ENCODE measurements at regions not wholly inside any gene's neighbourhood (a gene's known extent, or its start where the extent isn't known, plus 50 kb on each side); places are given as distances from the start of the nearest gene placed in this dataset.

- Histone ChIP-seq H3K18ac (ENCODE audit: low read depth in 1 of 2, low read length in 2 of 2) (no peak overlapping the region), H2BK5ac (ENCODE audit: low read depth, low read length, poor library complexity, severe bottlenecking) (no peak overlapping the region), H3K23ac (ENCODE audit: low read length in 2 of 2) (no peak overlapping the region), H3K4ac (ENCODE audit: low read depth in 1 of 2, low read length in 2 of 2) (no peak overlapping the region), H3K27ac (ENCODE audit: low read length, poor library complexity, severe bottlenecking) (no peak overlapping the region), H3K27me3 (ENCODE audit: control insufficient read depth in 1 of 2, insufficient read depth in 1 of 2, low read length in 2 of 2) (no peaks in the 10 kb centered on the region), H3K9me3 (ENCODE audit: control insufficient read depth, low read length) (no peaks in the 10 kb centered on the region), H3K79me1 (replicated peaks; ENCODE audit: low read length, poor library complexity, severe bottlenecking) (no peaks in the 10 kb centered on the region), H3K4me3 (ENCODE audit: insufficient read depth in 1 of 2, low read depth in 1 of 2, low read length in 2 of 2) (no peak overlapping the region), H2AK5ac (ENCODE audit: low read length, severe bottlenecking) (no peak overlapping the region), H2BK120ac (ENCODE audit: low read depth, low read length) (no peak overlapping the region), H3K4me1 (ENCODE audit: control insufficient read depth, insufficient read depth, low read depth, low read length) (no peaks in the 10 kb centered on the region), H3K36me3 (ENCODE audit: control insufficient read depth in 1 of 2, insufficient read depth in 2 of 2, low read depth in 1 of 2, low read length in 2 of 2) (no peaks in the 10 kb centered on the region), H3K4me2 (ENCODE audit: low read length, poor library complexity, severe bottlenecking) (no peak overlapping the region), H2AFZ (ENCODE audit: low read depth, low read length) (no peak overlapping the region), H4K8ac (ENCODE audit: low read length) (no peak overlapping the region), H2BK12ac (ENCODE audit: low read length in 2 of 2) (no peak overlapping the region), H3K9ac (ENCODE audit: low read length) (no peak overlapping the region), H2BK15ac (ENCODE audit: low read depth, poor library complexity, severe bottlenecking) (no peak overlapping the region), H3K14ac (ENCODE audit: low read length in 2 of 2) (no peak overlapping the region), H4K91ac (ENCODE audit: low read length) (no peak overlapping the region)
- DNase-seq: no peak
- 98% methylated on average over 3 of the region's 3 CpGs for WGBS
These were observed 68.5 kb upstream of the ANKRD1 start for GRCh38 chr10:90989378-90989777.

- H3K18ac ChIP-seq (ENCODE audit: low read depth in 1 of 2, low read length in 2 of 2): no peak overlapping the region
- no peak overlapping the region for H2BK120ac ChIP-seq (ENCODE audit: low read depth, low read length)
- H3K4me2 ChIP-seq (ENCODE audit: low read length, poor library complexity, severe bottlenecking): no peak overlapping the region
- WGBS: no CpG with 5 or more reads among the region's 2 CpGs
- H3K14ac ChIP-seq (ENCODE audit: low read length in 2 of 2): no peak overlapping the region
- no peak overlapping the region for H3K27ac ChIP-seq (ENCODE audit: low read length, poor library complexity, severe bottlenecking)
- H3K4me3 ChIP-seq (ENCODE audit: insufficient read depth in 1 of 2, low read depth in 1 of 2, low read length in 2 of 2): no peak overlapping the region
- no peak overlapping the region for H2BK15ac ChIP-seq (ENCODE audit: low read depth, poor library complexity, severe bottlenecking)
- H3K4ac ChIP-seq (ENCODE audit: low read depth in 1 of 2, low read length in 2 of 2): no peak overlapping the region
- H2AFZ ChIP-seq (ENCODE audit: low read depth, low read length): no peak overlapping the region
- no peaks in the 10 kb centered on the region for H3K27me3 ChIP-seq (ENCODE audit: control insufficient read depth in 1 of 2, insufficient read depth in 1 of 2, low read length in 2 of 2)
- DNase-seq: no peak
- H2BK12ac ChIP-seq (ENCODE audit: low read length in 2 of 2): no peak overlapping the region
- no peak overlapping the region for H4K91ac ChIP-seq (ENCODE audit: low read length)
- H4K8ac ChIP-seq (ENCODE audit: low read length): no peak overlapping the region
- H3K4me1 ChIP-seq (ENCODE audit: control insufficient read depth, insufficient read depth, low read depth, low read length): no peaks in the 10 kb centered on the region
- H3K36me3 ChIP-seq (ENCODE audit: control insufficient read depth in 1 of 2, insufficient read depth in 2 of 2, low read depth in 1 of 2, low read length in 2 of 2): no peaks in the 10 kb centered on the region
- no peaks in the 10 kb centered on the region for H3K9me3 ChIP-seq (ENCODE audit: control insufficient read depth, low read length)
- H3K9ac ChIP-seq (ENCODE audit: low read length): no peak overlapping the region
- H3K23ac ChIP-seq (ENCODE audit: low read length in 2 of 2): no peak overlapping the region
- H2BK5ac ChIP-seq (ENCODE audit: low read depth, low read length, poor library complexity, severe bottlenecking): no peak overlapping the region
- H2AK5ac ChIP-seq (ENCODE audit: low read length, severe bottlenecking): no peak overlapping the region
- H3K79me1 ChIP-seq (replicated peaks; ENCODE audit: low read length, poor library complexity, severe bottlenecking): no peaks in the 10 kb centered on the region
These were observed 71.6 kb upstream of the ANKRD1 start for GRCh38 chr10:90992462-90992861.

- Histone ChIP-seq H2BK15ac (ENCODE audit: low read depth, poor library complexity, severe bottlenecking) (no peak overlapping the region), H4K8ac (ENCODE audit: low read length) (no peak overlapping the region), H2AK5ac (ENCODE audit: low read length, severe bottlenecking) (no peak overlapping the region), H3K14ac (ENCODE audit: low read length in 2 of 2) (no peak overlapping the region), H3K79me1 (replicated peaks; ENCODE audit: low read length, poor library complexity, severe bottlenecking) (no peaks in the 10 kb centered on the region), H2AFZ (ENCODE audit: low read depth, low read length) (no peak overlapping the region), H2BK120ac (ENCODE audit: low read depth, low read length) (no peak overlapping the region), H3K4ac (ENCODE audit: low read depth in 1 of 2, low read length in 2 of 2) (no peak overlapping the region), H3K27ac (ENCODE audit: low read length, poor library complexity, severe bottlenecking) (no peak overlapping the region), H2BK12ac (ENCODE audit: low read length in 2 of 2) (no peak overlapping the region), H2BK5ac (ENCODE audit: low read depth, low read length, poor library complexity, severe bottlenecking) (no peak overlapping the region), H3K4me1 (ENCODE audit: control insufficient read depth, insufficient read depth, low read depth, low read length) (no peaks in the 10 kb centered on the region), H3K9me3 (ENCODE audit: control insufficient read depth, low read length) (no peaks in the 10 kb centered on the region), H3K18ac (ENCODE audit: low read depth in 1 of 2, low read length in 2 of 2) (no peak overlapping the region), H3K9ac (ENCODE audit: low read length) (peak overlapping the region; percentile 42), H3K4me2 (ENCODE audit: low read length, poor library complexity, severe bottlenecking) (no peak overlapping the region), H3K23ac (ENCODE audit: low read length in 2 of 2) (no peak overlapping the region), H3K27me3 (ENCODE audit: control insufficient read depth in 1 of 2, insufficient read depth in 1 of 2, low read length in 2 of 2) (no peaks in the 10 kb centered on the region), H3K4me3 (ENCODE audit: insufficient read depth in 1 of 2, low read depth in 1 of 2, low read length in 2 of 2) (no peak overlapping the region), H4K91ac (ENCODE audit: low read length) (no peak overlapping the region), H3K36me3 (ENCODE audit: control insufficient read depth in 1 of 2, insufficient read depth in 2 of 2, low read depth in 1 of 2, low read length in 2 of 2) (no peaks in the 10 kb centered on the region)
- DNase-seq: no peak
- WGBS: 83% methylated on average over 3 of the region's 3 CpGs
These were observed 72.5 kb upstream of the ANKRD1 start for GRCh38 chr10:90993340-90993739.

GRCh38 chr10:90997670-90998069 lies 76.8 kb upstream of the ANKRD1 start:
- Histone ChIP-seq H3K4ac (ENCODE audit: low read depth in 1 of 2, low read length in 2 of 2) (no peak overlapping the region), H4K8ac (ENCODE audit: low read length) (no peak overlapping the region), H2BK12ac (ENCODE audit: low read length in 2 of 2) (no peak overlapping the region), H3K4me1 (ENCODE audit: control insufficient read depth, insufficient read depth, low read depth, low read length) (no peaks in the 10 kb centered on the region), H3K18ac (ENCODE audit: low read depth in 1 of 2, low read length in 2 of 2) (no peak overlapping the region), H2AFZ (ENCODE audit: low read depth, low read length) (no peak overlapping the region), H4K91ac (ENCODE audit: low read length) (no peak overlapping the region), H3K4me3 (ENCODE audit: insufficient read depth in 1 of 2, low read depth in 1 of 2, low read length in 2 of 2) (no peak overlapping the region), H3K9ac (ENCODE audit: low read length) (no peak overlapping the region), H2BK5ac (ENCODE audit: low read depth, low read length, poor library complexity, severe bottlenecking) (no peak overlapping the region), H2BK15ac (ENCODE audit: low read depth, poor library complexity, severe bottlenecking) (no peak overlapping the region), H3K79me1 (replicated peaks; ENCODE audit: low read length, poor library complexity, severe bottlenecking) (no peaks in the 10 kb centered on the region), H2AK5ac (ENCODE audit: low read length, severe bottlenecking) (no peak overlapping the region), H2BK120ac (ENCODE audit: low read depth, low read length) (no peak overlapping the region), H3K9me3 (ENCODE audit: control insufficient read depth, low read length) (no peaks in the 10 kb centered on the region), H3K27ac (ENCODE audit: low read length, poor library complexity, severe bottlenecking) (no peak overlapping the region), H3K23ac (ENCODE audit: low read length in 2 of 2) (no peak overlapping the region), H3K14ac (ENCODE audit: low read length in 2 of 2) (no peak overlapping the region), H3K27me3 (ENCODE audit: control insufficient read depth in 1 of 2, insufficient read depth in 1 of 2, low read length in 2 of 2) (no peaks in the 10 kb centered on the region), H3K36me3 (ENCODE audit: control insufficient read depth in 1 of 2, insufficient read depth in 2 of 2, low read depth in 1 of 2, low read length in 2 of 2) (no peaks in the 10 kb centered on the region), H3K4me2 (ENCODE audit: low read length, poor library complexity, severe bottlenecking) (no peak overlapping the region)
- DNase-seq: no peak
- 86% methylated on average over 2 of the region's 3 CpGs for WGBS
